ENCODE measurements at regions not wholly inside any gene's neighbourhood (a gene's known extent, or its start where the extent isn't known, plus 50 kb on each side); places are given as distances from the start of the nearest gene placed in this dataset.

DNA sequence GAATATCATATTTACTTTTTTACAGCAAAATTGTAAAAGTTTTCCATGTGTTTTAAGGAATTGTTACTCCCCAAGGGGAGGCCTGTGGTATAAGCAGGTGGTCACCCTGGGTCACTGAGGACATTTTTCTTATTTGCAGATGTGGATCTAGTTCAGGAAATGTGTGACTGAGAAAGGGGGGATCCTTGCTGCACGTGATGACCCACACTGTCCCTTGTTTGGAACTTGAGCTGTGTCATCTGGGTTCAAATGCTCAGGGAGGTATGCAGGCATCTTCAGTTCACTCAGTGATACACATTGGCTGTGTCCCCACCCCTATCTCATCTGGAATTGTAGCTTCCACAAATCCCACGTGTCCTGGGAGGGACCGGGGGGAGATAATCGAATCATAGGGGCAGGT is 431.9 kb upstream of the CDH4 start:
- Histone ChIP-seq H3K27ac (ENCODE audit: extremely low read depth, low read depth, low read length) (no peak overlapping the region), H3K4me3 (ENCODE audit: low read depth, low read length) (no peak overlapping the region), H3K9me3 (ENCODE audit: control insufficient read depth, insufficient read depth, low read depth, low read length) (no peaks in the 10 kb centered on the region), H3K4me1 (ENCODE audit: control insufficient read depth, insufficient read depth, low read length) (no peaks in the 10 kb centered on the region), H3K36me3 (ENCODE audit: control insufficient read depth in 2 of 2, insufficient read depth in 1 of 2, low read length in 2 of 2) (no peaks in the 10 kb centered on the region)
- CTCF ChIA-PET, result no interaction called here
- POLR2A ChIA-PET, result no interaction called here
- no peak for TF ChIP-seq ZNF366 (tag by site-specific recombination; conservative IDR thresholded peaks at IDR 0.05)
- TF ChIP-seq ZNF626 (tag by site-specific recombination; IDR thresholded peaks at IDR 0.05), result no peak
- TF ChIP-seq ZNF394 (tag by site-specific recombination; IDR thresholded peaks at IDR 0.05; ENCODE audit: borderline replicate concordance), result no peak
- no peak for TF ChIP-seq ZNF37A (tag by site-specific recombination; IDR thresholded peaks at IDR 0.05)
- no peak for TF ChIP-seq SP7 (tag by site-specific recombination; IDR thresholded peaks at IDR 0.05)
- no peak for TF ChIP-seq GLIS1 (tag by site-specific recombination; IDR thresholded peaks at IDR 0.05)
- TF ChIP-seq, protein P1, sequence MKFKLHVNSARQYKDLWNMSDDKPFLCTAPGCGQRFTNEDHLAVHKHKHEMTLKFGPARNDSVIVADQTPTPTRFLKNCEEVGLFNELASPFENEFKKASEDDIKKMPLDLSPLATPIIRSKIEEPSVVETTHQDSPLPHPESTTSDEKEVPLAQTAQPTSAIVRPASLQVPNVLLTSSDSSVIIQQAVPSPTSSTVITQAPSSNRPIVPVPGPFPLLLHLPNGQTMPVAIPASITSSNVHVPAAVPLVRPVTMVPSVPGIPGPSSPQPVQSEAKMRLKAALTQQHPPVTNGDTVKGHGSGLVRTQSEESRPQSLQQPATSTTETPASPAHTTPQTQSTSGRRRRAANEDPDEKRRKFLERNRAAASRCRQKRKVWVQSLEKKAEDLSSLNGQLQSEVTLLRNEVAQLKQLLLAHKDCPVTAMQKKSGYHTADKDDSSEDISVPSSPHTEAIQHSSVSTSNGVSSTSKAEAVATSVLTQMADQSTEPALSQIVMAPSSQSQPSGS (tag by site-specific recombination; IDR thresholded peaks at IDR 0.05; ENCODE audit: low read depth), result no peak

DNA sequence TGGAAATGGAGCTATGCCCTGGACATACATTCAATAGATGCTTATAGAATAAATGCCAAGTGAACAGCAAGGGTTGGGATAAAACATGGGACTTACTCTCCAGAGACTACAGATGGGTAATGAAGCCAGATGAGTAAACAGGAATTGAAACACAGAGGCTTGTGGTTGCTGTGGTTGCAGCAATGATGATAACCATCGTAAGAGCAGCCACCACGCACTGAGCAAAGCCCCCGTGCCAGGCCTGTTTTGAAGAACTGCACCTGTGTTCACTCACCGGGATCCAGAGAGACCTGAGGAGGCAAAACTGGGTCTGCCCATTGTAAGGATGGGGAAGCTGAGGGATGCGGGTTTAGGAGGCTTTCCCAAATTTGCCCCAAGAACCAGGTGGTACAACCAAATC is 431.1 kb upstream of the CDH4 start:
- Histone ChIP-seq H3K27ac (ENCODE audit: extremely low read depth, low read depth, low read length) (no peak overlapping the region), H3K36me3 (ENCODE audit: control insufficient read depth in 2 of 2, insufficient read depth in 1 of 2, low read length in 2 of 2) (no peaks in the 10 kb centered on the region), H3K4me1 (ENCODE audit: control insufficient read depth, insufficient read depth, low read length) (no peaks in the 10 kb centered on the region), H3K4me3 (ENCODE audit: low read depth, low read length) (no peak overlapping the region), H3K9me3 (ENCODE audit: control insufficient read depth, insufficient read depth, low read depth, low read length) (no peaks in the 10 kb centered on the region)
- ChIA-PET CTCF (no interaction called here), POLR2A (no interaction called here)
- TF ChIP-seq ZNF670 (tag by site-specific recombination; IDR thresholded peaks at IDR 0.05; ENCODE audit: low read depth) (no peak), ZNF843 (tag by site-specific recombination; IDR thresholded peaks at IDR 0.05) (no peak), ZNF558 (tag by site-specific recombination; IDR thresholded peaks at IDR 0.05) (no peak), ZNF423 (tag by site-specific recombination; IDR thresholded peaks at IDR 0.05) (no peak), ZNF777 (tag by site-specific recombination; IDR thresholded peaks at IDR 0.05; ENCODE audit: borderline replicate concordance) (no peak), OSR2 (tag by site-specific recombination; IDR thresholded peaks at IDR 0.05) (no peak), ZNF530 (tag by site-specific recombination; IDR thresholded peaks at IDR 0.05; ENCODE audit: low read depth) (no peak), KLF1 (tag by site-specific recombination; IDR thresholded peaks at IDR 0.05) (no peak)
- TF ChIP-seq, protein P2, sequence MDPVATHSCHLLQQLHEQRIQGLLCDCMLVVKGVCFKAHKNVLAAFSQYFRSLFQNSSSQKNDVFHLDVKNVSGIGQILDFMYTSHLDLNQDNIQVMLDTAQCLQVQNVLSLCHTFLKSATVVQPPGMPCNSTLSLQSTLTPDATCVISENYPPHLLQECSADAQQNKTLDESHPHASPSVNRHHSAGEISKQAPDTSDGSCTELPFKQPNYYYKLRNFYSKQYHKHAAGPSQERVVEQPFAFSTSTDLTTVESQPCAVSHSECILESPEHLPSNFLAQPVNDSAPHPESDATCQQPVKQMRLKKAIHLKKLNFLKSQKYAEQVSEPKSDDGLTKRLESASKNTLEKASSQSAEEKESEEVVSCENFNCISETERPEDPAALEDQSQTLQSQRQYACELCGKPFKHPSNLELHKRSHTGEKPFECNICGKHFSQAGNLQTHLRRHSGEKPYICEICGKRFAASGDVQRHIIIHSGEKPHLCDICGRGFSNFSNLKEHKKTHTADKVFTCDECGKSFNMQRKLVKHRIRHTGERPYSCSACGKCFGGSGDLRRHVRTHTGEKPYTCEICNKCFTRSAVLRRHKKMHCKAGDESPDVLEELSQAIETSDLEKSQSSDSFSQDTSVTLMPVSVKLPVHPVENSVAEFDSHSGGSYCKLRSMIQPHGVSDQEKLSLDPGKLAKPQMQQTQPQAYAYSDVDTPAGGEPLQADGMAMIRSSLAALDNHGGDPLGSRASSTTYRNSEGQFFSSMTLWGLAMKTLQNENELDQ (tag by site-specific recombination; IDR thresholded peaks at IDR 0.05; ENCODE audit: low read depth), result no peak
- TF ChIP-seq, protein P3, sequence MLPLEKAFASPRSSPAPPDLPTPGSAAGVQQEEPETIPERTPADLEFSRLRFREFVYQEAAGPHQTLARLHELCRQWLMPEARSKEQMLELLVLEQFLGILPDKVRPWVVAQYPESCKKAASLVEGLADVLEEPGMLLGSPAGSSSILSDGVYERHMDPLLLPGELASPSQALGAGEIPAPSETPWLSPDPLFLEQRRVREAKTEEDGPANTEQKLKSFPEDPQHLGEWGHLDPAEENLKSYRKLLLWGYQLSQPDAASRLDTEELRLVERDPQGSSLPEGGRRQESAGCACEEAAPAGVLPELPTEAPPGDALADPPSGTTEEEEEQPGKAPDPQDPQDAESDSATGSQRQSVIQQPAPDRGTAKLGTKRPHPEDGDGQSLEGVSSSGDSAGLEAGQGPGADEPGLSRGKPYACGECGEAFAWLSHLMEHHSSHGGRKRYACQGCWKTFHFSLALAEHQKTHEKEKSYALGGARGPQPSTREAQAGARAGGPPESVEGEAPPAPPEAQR (tag by site-specific recombination; IDR thresholded peaks at IDR 0.05), result no peak
- TF ChIP-seq, protein P1 (tag by site-specific recombination; IDR thresholded peaks at IDR 0.05; ENCODE audit: low read depth), result no peak
- TF ChIP-seq, protein P4, sequence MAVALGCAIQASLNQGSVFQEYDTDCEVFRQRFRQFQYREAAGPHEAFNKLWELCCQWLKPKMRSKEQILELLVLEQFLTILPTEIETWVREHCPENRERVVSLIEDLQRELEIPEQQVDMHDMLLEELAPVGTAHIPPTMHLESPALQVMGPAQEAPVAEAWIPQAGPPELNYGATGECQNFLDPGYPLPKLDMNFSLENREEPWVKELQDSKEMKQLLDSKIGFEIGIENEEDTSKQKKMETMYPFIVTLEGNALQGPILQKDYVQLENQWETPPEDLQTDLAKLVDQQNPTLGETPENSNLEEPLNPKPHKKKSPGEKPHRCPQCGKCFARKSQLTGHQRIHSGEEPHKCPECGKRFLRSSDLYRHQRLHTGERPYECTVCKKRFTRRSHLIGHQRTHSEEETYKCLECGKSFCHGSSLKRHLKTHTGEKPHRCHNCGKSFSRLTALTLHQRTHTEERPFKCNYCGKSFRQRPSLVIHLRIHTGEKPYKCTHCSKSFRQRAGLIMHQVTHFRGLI (tag by site-specific recombination; IDR thresholded peaks at IDR 0.05), result no peak
- TF ChIP-seq, protein P5, sequence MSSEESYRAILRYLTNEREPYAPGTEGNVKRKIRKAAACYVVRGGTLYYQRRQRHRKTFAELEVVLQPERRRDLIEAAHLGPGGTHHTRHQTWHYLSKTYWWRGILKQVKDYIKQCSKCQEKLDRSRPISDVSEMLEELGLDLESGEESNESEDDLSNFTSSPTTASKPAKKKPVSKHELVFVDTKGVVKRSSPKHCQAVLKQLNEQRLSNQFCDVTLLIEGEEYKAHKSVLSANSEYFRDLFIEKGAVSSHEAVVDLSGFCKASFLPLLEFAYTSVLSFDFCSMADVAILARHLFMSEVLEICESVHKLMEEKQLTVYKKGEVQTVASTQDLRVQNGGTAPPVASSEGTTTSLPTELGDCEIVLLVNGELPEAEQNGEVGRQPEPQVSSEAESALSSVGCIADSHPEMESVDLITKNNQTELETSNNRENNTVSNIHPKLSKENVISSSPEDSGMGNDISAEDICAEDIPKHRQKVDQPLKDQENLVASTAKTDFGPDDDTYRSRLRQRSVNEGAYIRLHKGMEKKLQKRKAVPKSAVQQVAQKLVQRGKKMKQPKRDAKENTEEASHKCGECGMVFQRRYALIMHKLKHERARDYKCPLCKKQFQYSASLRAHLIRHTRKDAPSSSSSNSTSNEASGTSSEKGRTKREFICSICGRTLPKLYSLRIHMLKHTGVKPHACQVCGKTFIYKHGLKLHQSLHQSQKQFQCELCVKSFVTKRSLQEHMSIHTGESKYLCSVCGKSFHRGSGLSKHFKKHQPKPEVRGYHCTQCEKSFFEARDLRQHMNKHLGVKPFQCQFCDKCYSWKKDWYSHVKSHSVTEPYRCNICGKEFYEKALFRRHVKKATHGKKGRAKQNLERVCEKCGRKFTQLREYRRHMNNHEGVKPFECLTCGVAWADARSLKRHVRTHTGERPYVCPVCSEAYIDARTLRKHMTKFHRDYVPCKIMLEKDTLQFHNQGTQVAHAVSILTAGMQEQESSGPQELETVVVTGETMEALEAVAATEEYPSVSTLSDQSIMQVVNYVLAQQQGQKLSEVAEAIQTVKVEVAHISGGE (tag by site-specific recombination; conservative IDR thresholded peaks at IDR 0.05; ENCODE audit: low read depth), result no peak
- TF ChIP-seq, protein P6, sequence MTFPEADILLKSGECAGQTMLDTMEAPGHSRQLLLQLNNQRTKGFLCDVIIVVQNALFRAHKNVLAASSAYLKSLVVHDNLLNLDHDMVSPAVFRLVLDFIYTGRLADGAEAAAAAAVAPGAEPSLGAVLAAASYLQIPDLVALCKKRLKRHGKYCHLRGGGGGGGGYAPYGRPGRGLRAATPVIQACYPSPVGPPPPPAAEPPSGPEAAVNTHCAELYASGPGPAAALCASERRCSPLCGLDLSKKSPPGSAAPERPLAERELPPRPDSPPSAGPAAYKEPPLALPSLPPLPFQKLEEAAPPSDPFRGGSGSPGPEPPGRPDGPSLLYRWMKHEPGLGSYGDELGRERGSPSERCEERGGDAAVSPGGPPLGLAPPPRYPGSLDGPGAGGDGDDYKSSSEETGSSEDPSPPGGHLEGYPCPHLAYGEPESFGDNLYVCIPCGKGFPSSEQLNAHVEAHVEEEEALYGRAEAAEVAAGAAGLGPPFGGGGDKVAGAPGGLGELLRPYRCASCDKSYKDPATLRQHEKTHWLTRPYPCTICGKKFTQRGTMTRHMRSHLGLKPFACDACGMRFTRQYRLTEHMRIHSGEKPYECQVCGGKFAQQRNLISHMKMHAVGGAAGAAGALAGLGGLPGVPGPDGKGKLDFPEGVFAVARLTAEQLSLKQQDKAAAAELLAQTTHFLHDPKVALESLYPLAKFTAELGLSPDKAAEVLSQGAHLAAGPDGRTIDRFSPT (tag by site-specific recombination; IDR thresholded peaks at IDR 0.05), result no peak

Measured in HEK293 (cell line).